Activated T-cell treated with anti-CD3 and anti-CD28 coated beads for 48 hours (primary cell): ENCODE measurements at regions not wholly inside any gene's neighbourhood (a gene's known extent, or its start where the extent isn't known, plus 50 kb on each side); places are given as distances from the start of the nearest gene placed in this dataset.

Source experiments
- DNase-seq: peaks from one replicate; pipeline ENCODE4 v3.0.0-alpha.2; 2020; ENCODE audit warnings: low read depth

DNA sequence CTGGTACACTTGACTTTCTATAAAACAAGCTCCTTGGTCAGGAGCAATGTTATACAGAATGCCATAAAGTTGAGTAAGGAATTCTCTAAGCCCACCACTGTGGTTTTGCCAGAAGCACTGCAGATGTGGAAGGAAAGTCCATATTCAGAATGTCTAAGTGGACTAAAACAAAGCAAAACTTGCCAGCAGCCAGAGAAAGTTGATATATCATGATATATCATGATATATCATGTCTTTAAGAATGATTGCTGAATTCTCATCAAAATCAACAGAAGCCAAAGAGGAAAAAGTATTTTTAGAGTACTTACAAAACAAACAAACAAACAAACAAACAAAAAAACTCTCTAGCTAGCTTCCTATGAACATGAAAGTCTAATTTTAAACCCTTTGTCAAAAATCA lies 424.8 kb upstream of the OR4E1 start:
- no peak for DNase-seq

DNA sequence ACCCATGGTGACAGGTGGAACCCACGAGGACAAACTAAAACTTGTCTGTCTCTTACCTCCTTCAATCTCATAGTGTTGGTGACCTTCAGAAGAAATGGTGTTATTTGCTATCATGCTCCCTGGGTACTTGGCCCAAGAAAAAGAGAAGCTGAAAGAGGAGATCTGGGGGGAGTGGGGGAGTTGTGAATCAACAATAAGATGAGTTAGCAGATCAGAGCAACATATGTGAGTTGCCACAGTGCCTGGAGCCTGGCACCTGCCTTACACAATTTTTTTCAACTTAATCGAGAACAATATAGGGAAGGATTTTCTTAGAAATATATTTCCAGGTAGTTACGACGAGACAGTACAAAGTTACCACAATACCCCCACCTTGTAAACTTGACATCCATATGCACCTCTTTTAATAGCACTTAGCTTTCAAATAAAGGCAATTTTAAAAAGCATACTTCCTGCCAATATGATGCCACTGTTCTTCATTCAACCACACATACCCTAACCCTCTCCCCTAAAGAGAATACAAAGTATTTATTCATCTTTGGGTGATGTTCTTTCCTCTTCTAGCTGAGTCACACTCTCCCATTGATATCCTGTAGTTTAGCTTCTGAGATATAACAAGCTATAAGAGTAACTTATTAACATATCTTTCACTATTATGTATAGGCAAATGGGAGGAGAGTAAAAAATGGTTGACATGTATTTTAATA lies 424.1 kb upstream of the OR4E1 start:
- DNase-seq, result no peak

DNA sequence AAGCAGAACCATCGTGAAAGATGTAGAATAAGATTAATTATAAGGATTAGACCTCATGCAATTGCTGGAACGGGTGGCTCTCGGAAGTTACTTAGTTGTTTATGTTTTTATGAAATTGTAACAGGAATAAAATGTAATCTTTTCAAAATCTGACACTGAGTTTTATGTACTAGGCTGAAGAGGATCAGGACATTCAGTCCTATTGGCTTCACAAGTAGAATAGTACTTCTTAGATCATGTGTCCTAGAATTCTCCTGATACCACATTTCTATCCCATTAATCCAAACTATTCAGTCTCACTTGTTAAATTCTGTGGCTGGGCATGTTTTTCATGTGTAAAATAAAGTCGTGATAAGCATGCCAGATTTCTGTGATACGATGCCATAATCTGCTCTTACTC lies 423.5 kb upstream of the OR4E1 start:
- no peak for DNase-seq

DNA sequence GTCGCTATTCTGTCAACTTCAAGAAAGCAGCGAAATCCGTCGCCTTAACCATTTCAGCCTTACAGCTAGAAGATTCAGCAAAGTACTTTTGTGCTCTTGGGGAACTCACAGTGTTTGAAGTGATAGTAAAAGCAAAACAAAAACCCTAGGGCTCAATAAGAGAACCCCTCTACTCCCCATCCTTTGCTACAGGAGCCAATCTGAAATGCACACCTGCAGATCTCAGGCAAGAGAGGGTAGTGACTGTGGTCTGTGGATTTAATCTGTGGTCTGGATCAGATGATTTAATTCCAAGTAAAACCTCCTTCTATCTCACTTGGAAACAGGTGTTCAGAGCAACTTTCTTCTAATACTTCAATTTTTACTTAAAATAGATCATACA lies 422.9 kb upstream of the OR4E1 start:
- DNase-seq, result no peak

DNA sequence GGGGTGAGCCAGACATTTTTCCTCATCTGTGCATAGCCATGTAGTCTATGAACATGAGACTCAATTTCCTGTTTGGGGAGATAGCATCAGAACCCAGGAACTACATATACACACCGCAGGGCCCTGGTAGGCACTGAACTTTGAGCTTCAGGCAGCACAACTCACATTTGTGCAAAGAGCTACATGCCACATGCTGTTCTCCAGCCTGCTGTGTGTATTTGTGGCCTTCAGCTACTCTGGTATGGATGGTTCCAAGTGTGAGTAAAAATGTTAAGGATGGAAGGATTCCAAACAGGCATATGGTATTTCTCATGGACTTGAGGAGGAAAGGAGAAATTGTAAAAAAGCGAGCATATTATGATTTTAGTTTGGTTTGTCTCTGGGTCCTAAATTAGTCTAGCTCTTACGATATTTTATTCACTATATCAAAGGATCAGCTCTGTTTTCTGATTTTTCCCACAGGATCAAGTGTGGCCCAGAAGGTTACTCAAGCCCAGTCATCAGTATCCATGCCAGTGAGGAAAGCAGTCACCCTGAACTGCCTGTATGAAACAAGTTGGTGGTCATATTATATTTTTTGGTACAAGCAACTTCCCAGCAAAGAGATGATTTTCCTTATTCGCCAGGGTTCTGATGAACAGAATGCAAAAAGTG lies 422.4 kb upstream of the OR4E1 start:
- no peak for DNase-seq

DNA sequence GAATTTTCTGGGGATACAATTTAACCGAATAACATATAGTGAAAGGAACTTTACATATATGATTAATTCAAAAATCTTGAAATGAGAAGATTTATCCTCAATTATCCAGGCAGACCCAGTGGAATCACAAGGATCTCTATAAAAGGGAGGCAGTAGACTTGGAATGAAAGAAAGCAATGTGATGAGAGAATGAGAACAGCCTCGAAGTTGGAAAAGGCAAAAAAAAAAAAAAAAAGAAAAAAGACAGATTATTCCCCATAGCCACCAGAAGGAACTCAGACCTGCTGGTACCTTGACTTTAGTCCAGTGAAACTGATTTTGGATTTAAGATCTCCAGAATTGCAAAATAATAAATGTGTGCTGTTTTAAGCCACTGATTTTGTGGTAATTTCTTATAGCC lies 416.3 kb upstream of the OR4E1 start:
- no peak for DNase-seq

DNA sequence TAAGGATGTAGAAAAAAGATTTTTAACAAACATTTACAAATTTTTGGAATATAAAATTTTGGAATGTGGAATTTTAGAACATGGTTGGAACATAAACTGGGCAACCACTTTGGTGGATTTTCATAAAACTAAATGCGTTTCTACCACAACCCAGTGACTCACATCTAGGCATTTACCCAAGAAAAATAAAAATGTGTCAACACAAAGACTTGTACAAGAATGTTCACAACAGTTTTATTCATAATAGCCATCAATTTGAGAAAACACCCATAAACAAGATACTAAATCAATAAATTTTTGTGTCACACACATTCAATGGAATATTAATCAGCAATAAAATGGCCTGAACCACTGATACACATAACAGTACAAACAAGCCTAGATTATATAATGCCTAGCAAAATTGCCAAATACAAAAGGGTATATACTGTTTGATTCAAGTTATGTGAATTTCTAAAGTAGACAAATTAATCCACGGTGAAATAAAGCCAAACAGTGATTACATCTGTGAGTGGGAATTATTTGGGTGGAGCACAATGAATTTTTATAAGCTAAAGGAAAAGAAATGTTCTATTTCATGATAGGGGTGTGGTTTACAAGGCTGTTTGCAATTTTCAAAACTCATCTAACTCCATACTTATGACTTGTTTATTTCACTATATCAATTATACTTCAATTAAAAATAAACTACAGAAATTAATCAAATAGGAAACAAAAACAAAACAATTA lies 415.2 kb upstream of the OR4E1 start:
- DNase-seq, result no peak

DNA sequence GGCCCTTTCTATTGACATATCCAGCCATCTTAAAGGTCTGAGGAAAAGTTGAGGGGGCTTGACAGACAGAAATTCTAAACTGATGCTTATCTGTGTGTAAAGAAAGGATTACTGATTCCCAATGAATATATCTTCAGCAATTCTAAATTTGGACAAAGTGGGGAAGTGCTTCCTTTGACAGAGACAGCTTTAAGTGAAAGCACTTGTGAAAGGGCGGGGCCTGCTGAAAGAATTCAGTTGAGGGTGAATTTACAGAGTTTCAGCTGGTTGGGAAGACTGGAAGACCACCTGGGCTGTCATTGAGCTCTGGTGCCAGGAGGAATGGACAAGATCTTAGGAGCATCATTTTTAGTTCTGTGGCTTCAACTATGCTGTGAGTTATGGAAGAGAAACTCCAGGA lies 412.5 kb upstream of the OR4E1 start:
- no peak for DNase-seq

DNA sequence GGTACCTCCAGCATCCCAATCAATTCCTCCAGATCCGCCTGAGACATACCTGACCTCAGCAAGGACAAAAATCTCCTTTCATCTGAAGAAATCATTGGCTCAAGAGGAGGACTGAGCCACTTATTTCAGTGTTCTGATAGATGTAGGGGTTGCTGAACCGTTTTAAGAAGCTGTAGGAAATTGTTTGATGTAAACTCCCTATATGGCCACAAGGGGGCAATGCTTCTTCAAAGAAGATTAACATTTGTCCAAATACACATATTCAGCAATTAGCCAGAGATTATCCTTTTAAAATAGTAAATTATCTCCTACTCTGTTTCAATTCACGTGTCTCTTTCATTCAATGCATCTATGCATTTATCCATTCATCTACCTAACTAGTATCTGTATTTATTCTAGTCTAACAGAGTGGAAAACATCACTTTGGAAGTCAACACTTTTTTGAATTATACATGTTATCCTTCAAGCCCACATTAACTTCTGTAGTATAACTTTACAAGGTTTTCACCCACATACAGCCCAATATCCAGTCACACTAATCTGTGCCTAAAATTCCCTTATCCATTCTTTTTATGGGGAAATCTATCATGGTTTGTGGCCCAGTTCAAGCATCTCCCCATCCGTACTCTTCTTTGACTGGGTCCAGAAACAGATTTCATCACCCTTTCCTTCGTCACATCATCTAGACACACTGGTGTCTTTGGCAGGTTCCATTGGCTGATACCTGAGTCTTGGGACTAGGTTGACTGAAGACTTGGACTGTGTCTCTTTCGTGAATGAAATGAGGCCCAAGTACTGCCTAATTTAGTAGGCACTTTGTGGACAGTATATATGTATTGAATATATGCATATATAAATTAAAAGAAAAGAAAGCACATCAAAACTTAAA lies 411.0 kb upstream of the OR4E1 start:
- no peak for DNase-seq

DNA sequence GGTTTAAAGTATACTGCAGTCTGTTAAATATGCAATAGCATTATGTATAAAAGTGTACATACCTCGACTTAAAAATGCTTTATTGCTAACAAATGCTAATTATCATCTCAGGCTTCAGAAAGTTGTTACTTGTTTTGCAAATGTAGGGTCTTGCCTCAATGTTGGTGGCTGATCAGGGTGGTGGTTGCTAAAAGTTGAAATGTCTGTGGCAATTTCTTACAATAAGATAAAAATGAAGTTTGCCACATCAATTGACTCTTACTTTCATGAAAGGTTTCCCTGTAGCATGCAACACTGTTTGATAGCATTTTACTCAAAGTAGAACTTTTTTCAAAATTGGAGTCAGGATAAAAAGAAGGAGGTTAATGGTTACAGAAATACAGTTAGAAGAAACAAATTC lies 407.7 kb upstream of the OR4E1 start:
- DNase-seq, result no peak

DNA sequence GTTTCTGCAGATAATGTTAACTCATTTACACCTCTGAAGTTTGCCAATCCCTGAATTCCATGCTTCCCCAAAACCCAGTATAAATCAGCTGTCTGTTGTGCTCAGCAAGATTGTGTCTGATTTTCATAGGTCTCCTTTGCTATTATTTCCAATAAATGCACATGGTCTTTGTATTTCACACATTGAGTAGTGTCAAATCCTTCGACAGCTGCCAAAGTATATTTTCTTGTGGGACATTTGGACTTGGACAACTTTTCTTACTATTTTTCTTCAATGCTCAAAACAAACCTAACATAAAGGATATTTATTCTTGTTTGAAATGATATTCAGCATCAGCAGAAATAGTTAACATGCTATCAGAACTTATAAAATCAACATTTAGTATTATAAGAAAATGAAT lies 406.1 kb upstream of the OR4E1 start:
- DNase-seq, result no peak

DNA sequence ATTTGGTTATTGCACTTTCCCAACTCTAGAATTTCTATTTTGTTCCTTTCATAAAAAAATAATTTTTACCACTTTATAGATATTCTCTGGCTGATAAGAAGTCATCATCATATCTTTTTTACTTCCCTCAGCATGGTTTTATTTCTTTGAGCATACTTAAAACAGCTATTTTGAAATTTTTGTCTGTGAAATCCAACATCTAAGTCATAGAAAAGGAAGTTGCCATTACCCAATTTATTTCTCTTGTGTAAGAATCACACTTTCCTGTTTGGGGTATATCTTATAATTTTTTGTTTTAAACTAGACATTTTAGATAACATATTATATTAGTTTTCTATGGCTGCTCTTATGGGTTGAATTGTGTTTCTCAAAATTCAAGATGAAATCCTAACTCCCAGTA lies 400.2 kb upstream of the OR4E1 start:
- DNase-seq, result no peak

DNA sequence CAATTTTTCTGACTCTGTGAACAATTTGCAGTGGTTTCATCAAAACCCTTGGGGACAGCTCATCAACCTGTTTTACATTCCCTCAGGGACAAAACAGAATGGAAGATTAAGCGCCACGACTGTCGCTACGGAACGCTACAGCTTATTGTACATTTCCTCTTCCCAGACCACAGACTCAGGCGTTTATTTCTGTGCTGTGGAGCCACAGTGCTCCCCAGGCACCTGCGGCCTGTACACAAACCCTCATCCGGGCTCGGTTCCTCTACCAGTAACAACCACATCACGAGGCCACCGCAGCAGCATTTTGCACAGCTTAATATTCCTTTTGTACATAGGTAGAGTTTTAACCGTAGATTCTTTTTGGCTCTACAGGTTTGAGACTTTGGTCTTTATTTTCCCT lies 397.4 kb upstream of the OR4E1 start:
- DNase-seq, result no peak

DNA sequence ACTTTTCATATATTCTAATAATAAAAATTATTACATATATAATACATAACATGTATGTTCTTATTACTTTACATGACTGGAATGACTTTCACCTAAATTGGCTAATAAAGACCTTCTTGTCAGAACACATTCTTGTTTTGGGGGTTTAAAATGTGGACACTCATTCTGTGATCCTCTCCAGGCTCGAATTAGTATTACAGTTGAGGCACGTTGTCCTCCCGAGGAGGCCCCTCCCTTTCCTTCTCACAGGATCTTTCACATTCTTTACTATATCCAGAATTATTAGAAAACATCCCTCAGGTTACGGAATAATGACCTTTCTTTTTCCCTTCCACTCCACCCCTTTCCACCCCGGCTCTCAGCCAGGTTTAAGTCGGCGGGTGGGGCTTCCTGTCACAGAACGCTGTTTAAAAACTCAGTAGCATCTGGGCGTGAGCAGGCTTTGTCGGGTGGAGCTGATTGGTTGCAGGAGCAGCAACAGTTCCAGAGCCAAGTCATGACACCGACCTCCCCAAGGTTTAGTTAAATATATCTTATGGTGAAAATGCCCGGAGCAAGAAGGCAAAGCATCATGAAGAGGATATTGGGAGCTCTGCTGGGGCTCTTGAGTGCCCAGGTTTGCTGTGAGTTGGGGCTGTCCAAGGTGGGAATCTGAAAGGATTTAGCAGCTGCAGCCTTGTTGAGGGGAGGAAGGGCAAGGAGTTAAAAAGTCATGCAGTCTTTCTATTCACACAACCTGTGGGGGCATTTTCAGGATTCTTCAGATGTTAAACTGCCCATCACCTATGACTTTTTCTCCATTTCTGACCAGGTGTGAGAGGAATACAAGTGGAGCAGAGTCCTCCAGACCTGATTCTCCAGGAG lies 396.7 kb upstream of the OR4E1 start:
- peak; percentile 21 for DNase-seq

DNA sequence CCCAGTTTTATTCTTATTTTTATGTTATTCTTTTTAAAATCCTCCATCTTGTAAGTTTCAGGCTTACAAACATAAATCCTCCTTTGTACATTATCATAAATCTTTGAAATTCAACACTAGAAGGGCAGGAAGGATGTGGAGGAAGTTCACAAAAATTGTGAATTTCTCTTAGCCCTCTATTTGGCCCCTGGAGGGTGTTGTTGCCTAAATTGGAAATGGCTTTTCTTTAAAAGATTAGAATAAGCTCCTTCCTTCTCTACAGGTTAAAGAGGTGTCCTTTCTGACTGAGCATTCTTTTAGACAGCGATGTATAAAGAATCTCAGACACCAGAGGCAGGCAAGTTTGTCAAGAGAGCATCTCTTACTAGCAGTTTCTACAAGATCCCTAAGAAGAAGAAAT lies 391.7 kb upstream of the OR4E1 start:
- no peak for DNase-seq

DNA sequence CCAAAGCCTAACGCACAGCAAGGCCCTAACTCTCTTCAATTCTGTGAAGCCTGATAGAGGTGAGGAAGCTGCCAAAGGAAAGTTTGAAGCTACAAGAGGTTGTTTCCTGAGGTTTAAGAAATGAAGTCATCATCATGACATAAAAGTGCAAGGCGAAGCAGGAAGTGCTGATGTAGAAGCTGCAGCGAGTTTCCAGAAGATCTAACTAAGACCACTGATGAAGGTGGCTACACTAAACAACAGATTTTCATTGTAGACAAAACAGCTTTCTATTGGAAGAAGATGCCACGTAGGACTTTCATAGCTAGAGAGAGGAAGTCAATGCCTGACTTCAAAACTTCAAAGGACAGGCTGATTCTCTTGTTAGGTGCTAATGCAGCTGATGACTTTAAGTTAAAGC lies 385.6 kb upstream of the OR4E1 start:
- DNase-seq, result no peak

DNA sequence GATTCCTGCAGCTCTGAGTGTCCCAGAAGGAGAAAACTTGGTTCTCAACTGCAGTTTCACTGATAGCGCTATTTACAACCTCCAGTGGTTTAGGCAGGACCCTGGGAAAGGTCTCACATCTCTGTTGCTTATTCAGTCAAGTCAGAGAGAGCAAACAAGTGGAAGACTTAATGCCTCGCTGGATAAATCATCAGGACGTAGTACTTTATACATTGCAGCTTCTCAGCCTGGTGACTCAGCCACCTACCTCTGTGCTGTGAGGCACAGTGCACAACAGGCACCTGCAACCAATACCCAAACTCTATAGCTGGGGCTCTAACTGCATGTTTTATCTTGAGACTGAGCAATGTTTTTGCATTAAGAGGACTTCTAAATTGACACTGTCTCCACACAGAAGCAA lies 379.2 kb upstream of the OR4E1 start:
- no peak for DNase-seq

DNA sequence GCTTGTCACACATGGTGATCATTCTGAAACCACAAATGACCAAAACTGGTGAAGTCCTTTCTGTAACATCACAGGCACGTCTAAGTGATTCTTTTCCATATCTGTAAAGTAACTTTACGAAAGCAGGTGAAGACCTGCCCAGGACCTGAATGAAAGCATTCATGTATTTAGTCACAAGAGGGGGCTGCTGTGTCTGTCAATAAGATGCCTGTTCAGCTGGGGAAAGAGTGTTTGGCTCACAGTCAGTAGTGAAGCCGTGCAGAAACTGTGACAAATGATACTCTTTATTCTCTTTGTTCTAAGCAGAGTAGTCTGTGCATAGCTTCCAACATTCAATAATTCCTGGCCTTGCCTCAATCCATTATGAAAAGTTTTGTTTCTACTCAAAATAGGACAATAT lies 373.5 kb upstream of the OR4E1 start:
- no peak for DNase-seq

DNA sequence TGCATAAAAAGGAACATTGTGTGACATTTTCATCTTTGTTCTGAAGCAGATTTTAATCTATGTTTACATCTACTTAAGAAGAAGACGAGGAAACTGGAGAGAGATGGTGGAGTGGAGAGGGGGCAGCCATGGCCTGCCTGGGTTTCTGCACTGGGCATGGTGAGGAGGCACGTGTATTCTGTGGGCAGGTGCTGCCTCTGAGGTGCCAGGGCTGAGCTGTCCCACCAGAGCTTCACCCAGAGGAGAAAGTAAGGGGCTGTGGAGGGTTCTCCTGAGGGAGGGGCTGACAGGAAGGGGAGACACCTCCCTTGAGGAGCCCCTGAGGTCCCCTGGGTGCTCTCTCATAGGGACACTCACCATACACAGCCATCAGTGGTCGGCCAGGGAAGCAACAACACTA lies 372.4 kb upstream of the OR4E1 start:
- DNase-seq, result no peak

DNA sequence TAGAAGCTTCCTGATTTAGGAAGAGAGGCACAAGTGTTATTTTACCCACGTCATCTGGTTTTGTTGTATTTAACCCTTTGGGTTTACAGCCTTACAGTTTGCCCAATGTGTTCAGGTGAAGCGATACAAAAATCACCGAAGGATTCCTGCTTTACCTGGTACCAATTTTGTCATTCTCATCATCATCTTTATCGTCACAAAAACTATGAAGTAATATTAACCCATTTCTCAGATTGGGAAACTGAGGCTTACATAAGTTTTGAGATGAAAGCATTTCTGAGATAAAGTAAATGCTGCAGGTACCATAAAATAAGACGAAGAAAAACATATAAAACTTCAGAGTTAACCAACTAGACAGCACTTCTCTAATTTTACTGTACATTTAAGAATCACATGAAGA lies 370.6 kb upstream of the OR4E1 start:
- no peak for DNase-seq

DNA sequence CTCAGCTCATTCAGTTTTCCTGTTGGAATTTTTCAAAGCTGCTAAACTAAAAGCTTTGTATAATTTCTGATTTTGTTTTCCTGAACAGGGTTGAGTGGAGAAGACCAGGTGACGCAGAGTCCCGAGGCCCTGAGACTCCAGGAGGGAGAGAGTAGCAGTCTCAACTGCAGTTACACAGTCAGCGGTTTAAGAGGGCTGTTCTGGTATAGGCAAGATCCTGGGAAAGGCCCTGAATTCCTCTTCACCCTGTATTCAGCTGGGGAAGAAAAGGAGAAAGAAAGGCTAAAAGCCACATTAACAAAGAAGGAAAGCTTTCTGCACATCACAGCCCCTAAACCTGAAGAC lies 367.1 kb upstream of the OR4E1 start:
- no peak for DNase-seq
